H9 (cell line): ENCODE measurements at regions not wholly inside any gene's neighbourhood (a gene's known extent, or its start where the extent isn't known, plus 50 kb on each side); places are given as distances from the start of the nearest gene placed in this dataset.

ENCODE experiments used
- DNase-seq: peaks from one replicate; pipeline ENCODE4 v3.0.0-alpha.2; 2017
- H2AFZ ChIP-seq: one replicate; pipeline ENCODE4 v1.6.1; 2013; ENCODE audit warnings: mild to moderate bottlenecking, low read length, control low read depth, moderate library complexity
- H2AK5ac ChIP-seq: 2 replicates; pipeline ENCODE4 v1.6.1; 2013; ENCODE audit warnings: low read length, control low read depth, mixed read lengths; ENCODE audit not compliant: insufficient read length
- H2BK120ac ChIP-seq: one replicate; pipeline ENCODE4 v1.6.1; 2013; ENCODE audit warnings: low read depth, mild to moderate bottlenecking, low read length, control low read depth, inconsistent platforms; ENCODE audit not compliant: poor library complexity, severe bottlenecking
- H2BK12ac ChIP-seq: 2 replicates; pipeline ENCODE4 v1.6.1; 2013; ENCODE audit warnings: low read length, control low read depth, mixed read lengths, low read depth; ENCODE audit not compliant: insufficient read length
- H2BK15ac ChIP-seq: 2 replicates; pipeline ENCODE4 v1.6.1; 2013; ENCODE audit warnings: low read depth, low read length, control low read depth
- H2BK20ac ChIP-seq: one replicate; pipeline ENCODE4 v1.6.1; 2013; ENCODE audit warnings: low read depth, mild to moderate bottlenecking, low read length, control low read depth, inconsistent platforms; ENCODE audit not compliant: poor library complexity, severe bottlenecking
- H2BK5ac ChIP-seq: 2 replicates; pipeline ENCODE4 v1.6.1; 2013; ENCODE audit warnings: low read length, control low read depth, mixed read lengths; ENCODE audit not compliant: insufficient read length
- H3K14ac ChIP-seq: 2 replicates; pipeline ENCODE4 v1.6.1; 2013; ENCODE audit warnings: low read length, control low read depth; ENCODE audit not compliant: insufficient read depth
- H3K18ac ChIP-seq: 2 replicates; pipeline ENCODE4 v1.6.1; 2013; ENCODE audit warnings: low read depth, mild to moderate bottlenecking, mixed read lengths, low read length, control low read depth; ENCODE audit not compliant: insufficient read length
- H3K23ac ChIP-seq: 2 replicates; pipeline ENCODE4 v1.6.1; 2013; ENCODE audit warnings: low read length, control low read depth, mixed read lengths, low read depth; ENCODE audit not compliant: insufficient read length
- H3K23me2 ChIP-seq: 2 replicates; pipeline ENCODE4 v1.6.1; 2013; ENCODE audit warnings: low read depth, mild to moderate bottlenecking, mixed read lengths, low read length, control low read depth; ENCODE audit not compliant: insufficient read length, poor library complexity, severe bottlenecking
- H3K27ac ChIP-seq: 2 replicates; pipeline ENCODE4 v1.5.1; 2013; ENCODE audit warnings: low read length, control low read depth, mixed read lengths, low read depth; ENCODE audit not compliant: insufficient read length
- H3K27me3 ChIP-seq: 2 replicates; pipeline ENCODE4 v1.6.1; 2013; ENCODE audit warnings: low read length, control low read depth, inconsistent platforms; ENCODE audit not compliant: insufficient read depth
- H3K4ac ChIP-seq: 2 replicates; pipeline ENCODE4 v1.6.1; 2013; ENCODE audit warnings: low read depth, mild to moderate bottlenecking, control low read depth, inconsistent platforms, low read length, moderate library complexity
- H3K4me1 ChIP-seq: 2 replicates; pipeline ENCODE4 v1.6.1; 2013; ENCODE audit warnings: low read length, control low read depth, inconsistent platforms; ENCODE audit not compliant: insufficient read depth
- H3K4me2 ChIP-seq: 2 replicates; pipeline ENCODE4 v1.6.1; 2013; ENCODE audit warnings: low read length, control low read depth, mixed read lengths; ENCODE audit not compliant: insufficient read length, insufficient read depth
- H3K56ac ChIP-seq: 2 replicates; pipeline ENCODE4 v1.6.1; 2013; ENCODE audit warnings: low read depth, mild to moderate bottlenecking, mixed read lengths, low read length, control low read depth; ENCODE audit not compliant: insufficient read length
- H3K79me1 ChIP-seq: 2 replicates; pipeline ENCODE4 v1.6.1; 2013; ENCODE audit warnings: low read depth, mild to moderate bottlenecking, moderate library complexity, low read length, control low read depth, inconsistent platforms; ENCODE audit not compliant: insufficient read depth, poor library complexity, severe bottlenecking
- H3K79me2 ChIP-seq: 2 replicates; pipeline ENCODE4 v1.6.1; 2013; ENCODE audit warnings: low read length, control low read depth, inconsistent platforms; ENCODE audit not compliant: insufficient read depth
- H3K9ac ChIP-seq: 2 replicates; pipeline ENCODE4 v1.6.1; 2013; ENCODE audit warnings: low read length, control low read depth, mixed read lengths; ENCODE audit not compliant: insufficient read length; ENCODE audit errors: extremely low read depth
- H3K9me3 ChIP-seq: one replicate; pipeline ENCODE4 v1.6.1; 2013; ENCODE audit warnings: low read depth, low read length, inconsistent platforms; ENCODE audit not compliant: control insufficient read depth
- H3T11ph ChIP-seq: one replicate; pipeline ENCODE4 v1.6.1; 2013; ENCODE audit warnings: mild to moderate bottlenecking, low read length, control low read depth, inconsistent platforms
- H4K20me1 ChIP-seq: one replicate; pipeline ENCODE4 v1.6.1; 2013; ENCODE audit not compliant: control insufficient read depth, insufficient read length, insufficient read depth
- H4K5ac ChIP-seq: 2 replicates; pipeline ENCODE4 v1.6.1; 2013; ENCODE audit warnings: low read depth, mild to moderate bottlenecking, mixed read lengths, low read length, control low read depth; ENCODE audit not compliant: insufficient read length
- H4K8ac ChIP-seq: replicated peaks from 2 replicates; pipeline ENCODE4 v1.6.1; 2013; ENCODE audit warnings: low read length, control low read depth, mixed read lengths, low read depth; ENCODE audit not compliant: insufficient read length
- H4K91ac ChIP-seq: 2 replicates; pipeline ENCODE4 v1.6.1; 2013; ENCODE audit warnings: low read depth, mild to moderate bottlenecking, moderate library complexity, mixed read lengths, low read length, control low read depth; ENCODE audit not compliant: insufficient read length
- H3K27ac Mint-ChIP-seq, 3 experiments: 2 replicates in 2 of 3; 3 replicates in 1 of 3; pipeline ENCODE4 v1.8.0; 2020 to 2021; ENCODE audit warnings: mixed read lengths in 3 of 3, mild to moderate bottlenecking in 1 of 3, moderate library complexity in 1 of 3
- H3K27me3 Mint-ChIP-seq: 2 replicates; pipeline ENCODE4 v1.8.0; 2021; ENCODE audit warnings: low read depth, mild to moderate bottlenecking, moderate library complexity, mixed read lengths
- H3K36me3 Mint-ChIP-seq, 3 experiments: 2 replicates in 2 of 3; 3 replicates in 1 of 3; pipeline ENCODE4 v1.8.0; 2020 to 2021; ENCODE audit warnings: low read depth in 3 of 3, mixed read lengths in 3 of 3; ENCODE audit not compliant: insufficient read depth in 1 of 3
- H3K4me1 Mint-ChIP-seq, 2 experiments: 2 replicates each; pipeline ENCODE4 v1.8.0; 2020; ENCODE audit warnings: mixed read lengths in 2 of 2
- H3K4me3 Mint-ChIP-seq, 2 experiments: 2 replicates in 1 of 2; 3 replicates in 1 of 2; pipeline ENCODE4 v1.8.0; 2020 to 2021; ENCODE audit warnings: mild to moderate bottlenecking in 2 of 2, mixed read lengths in 2 of 2, moderate library complexity in 1 of 2
- H3K9me3 Mint-ChIP-seq, 2 experiments: 2 replicates in 1 of 2; 3 replicates in 1 of 2; pipeline ENCODE4 v1.8.0; 2020; ENCODE audit warnings: mild to moderate bottlenecking in 2 of 2, mixed read lengths in 2 of 2, moderate library complexity in 1 of 2
- WGBS: extraction: QIAGEN DNeasy Blood & Tissue Kit; methylation state at CpG from one replicate; pipeline ENCODE4 v1.1.7; 2013; ENCODE audit warnings: missing lambda C conversion rate, low lambda C conversion rate, mixed read lengths; ENCODE audit not compliant: insufficient read length; ENCODE audit errors: extremely low coverage; 5-methylcytosine and 5-hydroxymethylcytosine counted together
- TF ChIP-seq, protein P1 (sequence below): fragments of 200-600 bp; sonication (generic); conservative IDR thresholded peaks from 3 replicates; pipeline ENCODE4 v1.8.0; 2021; ENCODE audit warnings: antibody characterized with exemption, mild to moderate bottlenecking

DNA sequence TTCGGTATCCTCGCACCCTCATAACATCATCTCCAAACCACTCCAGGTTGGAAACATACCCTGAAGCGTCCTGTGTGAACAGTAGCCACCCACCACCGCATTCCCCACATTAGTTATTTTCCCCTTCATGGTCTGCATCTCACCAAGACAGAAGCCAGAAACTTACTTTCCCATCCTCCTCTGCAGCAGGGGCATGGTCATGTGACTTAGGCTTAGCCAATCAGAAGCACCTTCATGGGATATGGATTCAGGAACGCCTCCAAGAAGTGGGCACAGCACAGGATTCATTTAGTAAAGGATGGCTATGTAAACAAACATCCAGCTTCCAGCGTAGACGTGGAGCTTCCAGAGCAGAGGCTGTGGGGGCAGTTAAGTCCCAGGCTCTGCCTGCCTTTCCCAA lies 130.3 kb downstream of the AXIN2 start:
- no peak overlapping the region for H2AK5ac ChIP-seq
- H3K23ac ChIP-seq = no peak overlapping the region
- no peak overlapping the region for H2AFZ ChIP-seq
- H3K9me3 ChIP-seq = no peaks in the 10 kb centered on the region
- no peak overlapping the region for H2BK20ac ChIP-seq
- H3K56ac ChIP-seq = no peak overlapping the region
- Mint-ChIP-seq H3K27ac (no peak overlapping the region), H3K27me3 (no peaks in the 10 kb centered on the region), H3K9me3 (peaks cover 8 to 10% of the 10 kb centered on the region in 2 experiments; a peak in 4 of 5 replicates), H3K36me3 (0 out of 7 replicates have a peak, but pooled peaks cover 0 to 2% (median 0%) of the 10 kb centered on the region in 3 experiments), H3K4me3 (no peak overlapping the region), H3K4me1 (no peaks in the 10 kb centered on the region)
- no peaks in the 10 kb centered on the region for H4K20me1 ChIP-seq
- no peak overlapping the region for H4K8ac ChIP-seq
- H3K79me2 ChIP-seq = no peaks in the 10 kb centered on the region
- no peak overlapping the region for H3K4ac ChIP-seq
- no CpG with 5 or more reads among the region's 7 CpGs for WGBS
- no peak overlapping the region for H3K14ac ChIP-seq
- H3K18ac ChIP-seq = no peak overlapping the region
- H3T11ph ChIP-seq = no peak overlapping the region
- H3K27me3 ChIP-seq = no peaks in the 10 kb centered on the region
- H3K79me1 ChIP-seq = no peaks in the 10 kb centered on the region
- H3K4me2 ChIP-seq = no peak overlapping the region
- no peak overlapping the region for H2BK5ac ChIP-seq
- no peaks in the 10 kb centered on the region for H3K4me1 ChIP-seq
- H4K91ac ChIP-seq = no peak overlapping the region
- no peak overlapping the region for H2BK12ac ChIP-seq
- H3K9ac ChIP-seq = no peak overlapping the region
- no peak for DNase-seq
- no peak overlapping the region for H2BK15ac ChIP-seq
- H2BK120ac ChIP-seq = no peak overlapping the region
- TF ChIP-seq, protein P1, sequence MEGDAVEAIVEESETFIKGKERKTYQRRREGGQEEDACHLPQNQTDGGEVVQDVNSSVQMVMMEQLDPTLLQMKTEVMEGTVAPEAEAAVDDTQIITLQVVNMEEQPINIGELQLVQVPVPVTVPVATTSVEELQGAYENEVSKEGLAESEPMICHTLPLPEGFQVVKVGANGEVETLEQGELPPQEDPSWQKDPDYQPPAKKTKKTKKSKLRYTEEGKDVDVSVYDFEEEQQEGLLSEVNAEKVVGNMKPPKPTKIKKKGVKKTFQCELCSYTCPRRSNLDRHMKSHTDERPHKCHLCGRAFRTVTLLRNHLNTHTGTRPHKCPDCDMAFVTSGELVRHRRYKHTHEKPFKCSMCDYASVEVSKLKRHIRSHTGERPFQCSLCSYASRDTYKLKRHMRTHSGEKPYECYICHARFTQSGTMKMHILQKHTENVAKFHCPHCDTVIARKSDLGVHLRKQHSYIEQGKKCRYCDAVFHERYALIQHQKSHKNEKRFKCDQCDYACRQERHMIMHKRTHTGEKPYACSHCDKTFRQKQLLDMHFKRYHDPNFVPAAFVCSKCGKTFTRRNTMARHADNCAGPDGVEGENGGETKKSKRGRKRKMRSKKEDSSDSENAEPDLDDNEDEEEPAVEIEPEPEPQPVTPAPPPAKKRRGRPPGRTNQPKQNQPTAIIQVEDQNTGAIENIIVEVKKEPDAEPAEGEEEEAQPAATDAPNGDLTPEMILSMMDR = no peak
- H3K27ac ChIP-seq = no peak overlapping the region
- H3K23me2 ChIP-seq = no peaks in the 10 kb centered on the region
- no peak overlapping the region for H4K5ac ChIP-seq
